Neuron (in vitro differentiated cells): ENCODE measurements at regions not wholly inside any gene's neighbourhood (a gene's known extent, or its start where the extent isn't known, plus 50 kb on each side); places are given as distances from the start of the nearest gene placed in this dataset.

ENCODE experiments used
- H2AFZ ChIP-seq: one replicate; pipeline ENCODE4 v1.6.1; 2013; ENCODE audit warnings: low read depth, mild to moderate bottlenecking, inconsistent platforms, low read length, moderate library complexity
- H3K27me3 ChIP-seq: one replicate; pipeline ENCODE4 v1.6.1; 2013; ENCODE audit warnings: low read length; ENCODE audit not compliant: insufficient read depth
- H3K36me3 ChIP-seq: one replicate; pipeline ENCODE4 v1.6.1; 2013; ENCODE audit warnings: low read length; ENCODE audit not compliant: insufficient read depth
- H3K4me1 ChIP-seq: one replicate; pipeline ENCODE4 v1.6.1; 2013; ENCODE audit warnings: low read length; ENCODE audit not compliant: insufficient read depth
- H3K4me3 ChIP-seq: 2 replicates; pipeline ENCODE4 v1.5.1; 2013; ENCODE audit warnings: mild to moderate bottlenecking, low read length, moderate library complexity
- H3K9me3 ChIP-seq: one replicate; pipeline ENCODE4 v1.6.1; 2013; ENCODE audit warnings: low read length

DNA sequence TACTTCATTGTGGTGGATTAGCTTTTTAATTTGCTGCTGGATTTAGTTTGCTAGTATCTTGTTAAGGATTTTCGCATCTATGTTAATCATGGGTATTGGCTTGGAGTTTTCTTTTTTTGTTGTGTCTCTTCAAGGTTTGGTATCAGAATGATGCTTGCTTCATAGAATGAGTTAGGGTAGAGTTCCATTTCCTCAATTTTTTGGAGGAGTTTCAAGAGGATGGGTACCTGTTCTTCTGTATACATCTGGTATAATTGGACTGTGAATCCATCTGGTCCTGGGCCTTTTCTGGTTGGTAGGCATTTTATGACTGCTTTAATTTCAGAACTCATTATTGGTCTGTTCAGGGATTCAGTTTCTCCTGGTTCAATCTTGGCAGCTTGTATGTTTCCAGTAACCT is 335.6 kb downstream of the EDEM1 start:
- no peak overlapping the region for H2AFZ ChIP-seq
- H3K36me3 ChIP-seq = no peaks in the 10 kb centered on the region
- H3K4me1 ChIP-seq = no peaks in the 10 kb centered on the region
- no peak overlapping the region for H3K4me3 ChIP-seq
- H3K27me3 ChIP-seq = no peaks in the 10 kb centered on the region
- no peaks in the 10 kb centered on the region for H3K9me3 ChIP-seq

DNA sequence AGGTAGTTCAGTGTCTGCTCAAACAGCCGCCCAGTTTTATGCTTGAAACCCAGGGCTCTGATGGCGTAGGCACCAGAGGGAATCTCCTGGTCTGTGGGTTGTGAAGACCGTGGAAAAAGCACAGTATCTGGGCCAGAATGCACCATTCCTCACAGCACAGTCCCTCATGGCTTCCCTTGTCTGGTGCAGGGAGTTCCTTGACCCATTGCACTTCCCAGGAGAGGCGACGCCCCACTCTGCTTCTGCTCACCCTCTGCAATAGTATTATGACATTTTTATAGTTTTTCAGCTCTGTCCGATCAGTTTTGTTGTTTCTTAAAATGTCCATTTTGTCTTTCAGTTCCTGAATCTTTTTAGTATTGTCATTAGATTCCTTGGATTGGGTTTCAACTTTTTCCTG is 343.5 kb downstream of the EDEM1 start:
- H3K4me3 ChIP-seq = no peak overlapping the region
- H3K9me3 ChIP-seq = no peaks in the 10 kb centered on the region
- H3K36me3 ChIP-seq = no peaks in the 10 kb centered on the region
- no peak overlapping the region for H2AFZ ChIP-seq
- H3K4me1 ChIP-seq = no peaks in the 10 kb centered on the region
- no peaks in the 10 kb centered on the region for H3K27me3 ChIP-seq

DNA sequence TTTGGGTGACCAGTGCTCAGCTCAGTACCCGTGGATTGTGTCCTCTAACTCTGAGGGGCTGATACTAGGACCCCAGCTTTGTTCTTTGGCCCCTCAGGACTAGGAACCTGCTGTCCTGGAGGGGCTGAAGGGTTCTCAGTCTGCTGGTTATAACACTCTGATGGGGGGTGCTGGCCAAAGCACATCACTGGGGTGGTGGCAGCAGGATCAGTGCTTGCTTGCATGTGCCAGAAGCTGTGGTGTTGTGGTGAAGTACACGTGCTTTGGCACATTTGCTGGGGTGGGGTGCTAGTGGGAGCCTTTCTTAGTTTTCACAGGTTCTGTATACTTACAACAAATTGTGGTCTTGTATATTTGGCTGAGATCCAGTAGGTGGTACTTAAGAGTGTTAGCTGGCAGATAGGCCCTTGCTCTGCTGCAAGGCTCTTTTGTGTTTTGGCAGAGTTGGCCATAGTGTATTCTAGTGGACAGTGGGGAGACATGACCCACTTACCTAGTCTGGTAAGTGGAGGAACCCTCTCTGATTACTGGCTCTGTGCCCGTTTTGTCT is 344.3 kb downstream of the EDEM1 start:
- Histone ChIP-seq H3K27me3 (no peaks in the 10 kb centered on the region), H2AFZ (no peak overlapping the region), H3K4me3 (no peak overlapping the region), H3K9me3 (no peaks in the 10 kb centered on the region), H3K4me1 (no peaks in the 10 kb centered on the region), H3K36me3 (no peaks in the 10 kb centered on the region)

DNA sequence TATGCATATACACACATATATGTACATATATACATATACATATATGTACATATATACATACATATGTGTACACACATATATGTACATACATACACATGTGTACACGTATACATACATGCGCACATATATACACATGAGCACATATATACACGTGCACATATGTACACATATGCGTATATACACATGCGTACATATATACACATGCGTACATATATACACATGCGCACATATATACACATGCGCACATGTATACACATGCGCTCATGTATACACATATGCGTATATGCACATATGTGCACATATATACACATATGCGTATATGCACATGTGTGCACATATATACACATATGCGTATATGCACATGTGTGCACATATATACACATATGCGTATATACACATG is 353.0 kb downstream of the EDEM1 start:
- Histone ChIP-seq H3K36me3 (no peaks in the 10 kb centered on the region), H3K4me1 (no peaks in the 10 kb centered on the region), H2AFZ (no peak overlapping the region), H3K27me3 (no peaks in the 10 kb centered on the region), H3K4me3 (no peak overlapping the region), H3K9me3 (no peaks in the 10 kb centered on the region)

DNA sequence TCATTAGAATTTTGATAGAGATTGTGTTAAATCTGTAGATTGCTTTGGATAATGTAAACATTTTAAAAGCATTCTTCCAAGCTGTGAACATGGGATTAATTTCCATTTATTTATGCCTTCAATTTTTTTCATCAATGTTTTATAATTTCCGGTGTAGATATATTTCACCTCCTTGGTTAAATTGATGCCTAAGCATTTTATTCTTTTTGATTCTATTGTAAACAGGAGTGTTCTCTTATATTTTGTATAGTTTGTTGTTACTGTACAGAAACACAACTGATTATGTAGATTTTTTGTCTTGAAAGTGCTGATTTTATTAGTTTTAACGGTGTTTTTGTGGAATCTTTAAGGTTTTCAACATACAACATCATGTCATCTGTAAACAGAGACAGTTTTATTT is 355.0 kb downstream of the EDEM1 start:
- Histone ChIP-seq H3K4me3 (no peak overlapping the region), H3K36me3 (no peaks in the 10 kb centered on the region), H3K27me3 (no peaks in the 10 kb centered on the region), H2AFZ (no peak overlapping the region), H3K4me1 (no peaks in the 10 kb centered on the region), H3K9me3 (no peaks in the 10 kb centered on the region)

DNA sequence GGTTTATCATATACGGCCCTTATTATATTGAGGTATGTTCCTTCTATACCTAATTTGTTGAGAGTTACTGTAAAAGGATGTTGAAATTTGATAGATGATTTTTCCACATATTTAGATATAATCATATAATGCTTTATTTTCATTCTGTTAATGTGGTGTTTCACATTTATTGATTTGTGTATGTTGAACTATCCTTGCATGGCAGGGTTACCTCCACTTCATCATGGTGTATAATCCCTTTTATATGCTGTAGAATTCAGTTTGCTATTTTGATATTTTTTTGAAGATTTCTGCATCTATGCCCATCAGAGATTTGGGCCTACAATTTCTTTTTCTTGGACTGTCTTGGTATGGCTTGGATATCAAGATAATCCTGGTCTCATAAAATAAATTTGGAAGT is 355.5 kb downstream of the EDEM1 start:
- Histone ChIP-seq H3K36me3 (no peaks in the 10 kb centered on the region), H3K27me3 (no peaks in the 10 kb centered on the region)

DNA sequence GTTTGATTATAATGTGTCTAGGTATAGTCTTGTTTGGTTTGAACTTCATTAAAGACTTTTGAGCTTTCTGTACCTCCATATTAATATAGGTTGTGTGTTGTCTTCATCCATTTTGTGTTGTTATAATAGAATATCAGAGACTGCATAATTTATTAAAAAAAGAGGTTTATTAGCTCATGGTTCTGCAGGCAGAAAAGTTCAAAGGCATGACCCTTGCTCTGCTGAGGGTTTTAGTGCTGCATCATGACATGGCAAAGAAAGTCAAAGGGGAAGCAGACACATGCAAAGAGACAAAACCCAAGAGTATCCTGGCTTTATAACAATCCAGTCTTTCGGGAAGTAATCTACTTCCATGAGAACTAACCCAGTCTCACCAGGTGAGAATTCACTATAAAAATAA is 358.2 kb downstream of the EDEM1 start:
- Histone ChIP-seq H3K27me3 (no peaks in the 10 kb centered on the region), H3K9me3 (no peaks in the 10 kb centered on the region), H3K4me3 (no peak overlapping the region), H2AFZ (no peak overlapping the region), H3K4me1 (no peaks in the 10 kb centered on the region), H3K36me3 (no peaks in the 10 kb centered on the region)

More for the DNA sequence above, 355.5 kb downstream of the EDEM1 start:
- Histone ChIP-seq H2AFZ (no peak overlapping the region), H3K4me1 (no peaks in the 10 kb centered on the region), H3K4me3 (no peak overlapping the region), H3K9me3 (no peaks in the 10 kb centered on the region)

DNA sequence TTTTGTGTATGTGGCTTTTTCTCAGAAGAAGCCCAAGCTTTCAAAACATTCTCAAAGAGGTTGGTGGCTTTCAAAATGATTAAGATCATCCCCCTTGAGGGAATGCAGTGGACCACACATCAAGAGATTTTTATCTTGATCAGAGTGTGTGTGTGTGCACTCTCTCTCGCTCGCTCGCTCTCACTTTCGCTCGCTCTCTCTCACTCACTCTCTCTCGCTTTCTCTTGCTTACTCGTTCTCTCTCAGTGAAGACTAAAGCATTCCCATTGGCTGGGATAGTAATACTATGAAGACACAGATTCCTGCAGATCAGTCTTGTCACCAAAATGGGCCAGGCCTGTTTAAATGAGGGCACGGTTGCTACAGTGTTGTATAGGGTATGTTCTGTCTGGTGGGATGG is 365.7 kb downstream of the EDEM1 start:
- Histone ChIP-seq H3K27me3 (no peaks in the 10 kb centered on the region), H2AFZ (no peak overlapping the region), H3K4me1 (no peaks in the 10 kb centered on the region), H3K9me3 (no peaks in the 10 kb centered on the region), H3K36me3 (no peaks in the 10 kb centered on the region), H3K4me3 (no peak overlapping the region)

DNA sequence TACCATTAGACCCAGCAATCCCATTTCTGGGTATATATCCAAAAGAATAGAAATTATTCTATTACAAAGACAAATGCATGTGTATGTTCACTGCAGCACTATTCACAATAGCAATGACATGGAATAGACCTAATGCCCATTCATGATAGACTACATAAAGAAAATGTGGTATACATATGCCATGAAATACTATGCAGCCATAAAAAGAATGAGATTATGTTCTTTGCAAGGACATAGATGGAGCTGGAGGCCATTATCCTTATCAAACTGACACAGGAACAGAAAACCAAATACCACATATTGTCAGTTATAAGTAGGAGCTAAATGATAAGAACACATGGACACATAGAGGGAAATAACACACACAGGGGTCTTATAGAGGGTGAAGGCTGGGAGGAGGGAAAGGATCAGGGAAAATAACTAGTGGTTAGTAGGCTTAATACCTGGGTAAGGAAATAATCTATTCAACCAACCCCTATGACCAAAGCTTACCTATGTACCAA is 366.8 kb downstream of the EDEM1 start:
- no peaks in the 10 kb centered on the region for H3K27me3 ChIP-seq
- H2AFZ ChIP-seq = no peak overlapping the region
- no peak overlapping the region for H3K4me3 ChIP-seq
- no peaks in the 10 kb centered on the region for H3K4me1 ChIP-seq
- H3K36me3 ChIP-seq = no peaks in the 10 kb centered on the region
- no peaks in the 10 kb centered on the region for H3K9me3 ChIP-seq

DNA sequence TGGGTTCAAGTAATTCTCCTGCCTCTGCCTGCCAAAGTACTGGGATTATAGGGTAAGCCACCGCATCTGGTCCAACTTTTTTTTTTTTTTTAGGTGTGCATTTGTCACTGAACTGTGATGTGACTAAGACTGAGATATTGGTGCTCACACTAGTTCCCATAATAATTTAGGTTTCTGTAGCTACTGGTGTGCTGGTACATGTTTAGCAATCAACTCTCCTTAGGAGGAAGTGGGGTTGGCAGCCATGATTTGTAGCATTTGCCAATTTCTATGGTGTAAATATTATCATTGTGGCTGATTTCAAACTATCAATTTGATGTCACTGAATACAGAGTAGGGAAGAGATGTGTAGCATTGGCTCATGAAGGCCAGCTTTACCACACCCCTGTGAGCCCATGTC is 372.7 kb downstream of the EDEM1 start:
- Histone ChIP-seq H3K4me3 (no peak overlapping the region), H3K27me3 (no peaks in the 10 kb centered on the region), H2AFZ (no peak overlapping the region), H3K36me3 (no peaks in the 10 kb centered on the region), H3K4me1 (no peaks in the 10 kb centered on the region), H3K9me3 (no peaks in the 10 kb centered on the region)

DNA sequence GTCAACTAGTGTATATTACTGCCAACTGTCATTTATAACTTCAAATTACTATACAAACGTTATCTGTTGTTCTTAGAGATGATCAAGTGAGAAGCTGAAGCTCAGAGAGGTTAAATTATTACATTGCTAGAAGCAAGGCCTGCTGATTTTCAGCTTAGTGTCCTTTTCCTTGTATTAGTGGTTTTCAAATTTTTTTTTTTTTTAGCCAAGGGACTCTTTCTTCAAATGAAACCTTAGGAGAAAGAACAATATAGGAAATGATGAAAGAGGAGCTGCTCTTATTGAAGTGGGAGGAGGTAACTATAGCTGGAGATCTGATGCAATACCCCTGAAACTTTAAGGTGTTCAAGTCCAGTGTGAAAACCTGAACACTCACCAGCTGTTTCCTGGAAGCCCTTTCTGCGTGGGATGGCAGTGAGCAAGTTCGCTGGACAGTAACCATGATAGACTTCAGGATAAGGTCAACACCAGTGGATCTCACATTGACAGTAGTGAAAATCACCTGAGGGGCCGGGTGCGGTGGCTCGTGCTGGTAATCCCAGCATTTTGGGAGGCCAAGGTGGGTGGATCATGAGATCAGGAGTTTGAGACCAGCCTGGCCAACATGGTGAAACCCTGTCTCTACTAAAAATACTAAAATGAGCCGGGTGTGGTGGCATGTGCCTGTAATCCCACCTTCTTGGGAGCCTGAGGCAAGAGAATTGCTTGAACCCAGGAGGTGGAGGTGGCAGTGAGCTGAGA is 376.2 kb downstream of the EDEM1 start:
- Histone ChIP-seq H3K27me3 (no peaks in the 10 kb centered on the region), H3K36me3 (no peaks in the 10 kb centered on the region), H3K9me3 (no peaks in the 10 kb centered on the region), H3K4me1 (no peaks in the 10 kb centered on the region), H2AFZ (no peak overlapping the region), H3K4me3 (no peak overlapping the region)

DNA sequence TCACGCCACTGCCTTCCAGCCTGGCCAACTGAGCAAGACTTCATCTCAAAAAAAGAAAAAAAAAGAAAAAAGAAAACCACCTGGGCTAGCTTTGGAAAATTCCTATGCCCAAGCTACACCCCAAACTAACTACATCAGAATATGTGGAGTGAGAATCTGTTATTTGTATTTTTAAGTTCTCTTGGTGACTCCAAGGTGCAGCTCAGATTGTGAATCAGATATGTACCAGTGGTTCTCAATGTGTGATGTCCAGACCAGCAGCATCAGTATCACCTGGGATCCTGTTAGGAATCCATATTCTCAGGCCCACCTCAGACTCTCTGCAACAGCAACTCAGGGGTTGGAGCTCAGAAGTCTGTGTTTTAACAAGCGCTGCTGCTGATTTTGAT is 376.8 kb downstream of the EDEM1 start:
- Histone ChIP-seq H3K4me1 (no peaks in the 10 kb centered on the region), H3K36me3 (no peaks in the 10 kb centered on the region), H3K9me3 (no peaks in the 10 kb centered on the region), H2AFZ (no peak overlapping the region), H3K4me3 (no peak overlapping the region), H3K27me3 (no peaks in the 10 kb centered on the region)

DNA sequence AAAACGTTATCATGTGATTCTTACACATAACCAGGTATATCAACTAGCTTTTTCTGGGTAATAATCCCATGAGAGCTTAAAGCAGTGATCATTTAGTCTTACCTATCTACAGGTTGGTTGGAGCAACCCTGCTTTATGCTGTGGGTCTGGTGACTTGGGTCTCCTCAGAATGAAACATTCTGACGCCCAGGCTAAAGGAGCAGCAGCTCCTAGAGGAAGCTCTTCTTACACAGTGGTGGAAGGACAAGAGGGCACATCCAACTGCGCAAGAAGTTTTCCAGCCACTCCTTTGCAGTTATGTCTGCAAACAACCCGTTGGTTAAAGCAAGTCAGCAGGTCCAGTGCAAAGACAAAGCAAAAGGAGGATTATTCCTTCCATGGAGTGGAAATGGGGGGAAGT is 377.5 kb downstream of the EDEM1 start:
- no peaks in the 10 kb centered on the region for H3K27me3 ChIP-seq
- no peaks in the 10 kb centered on the region for H3K36me3 ChIP-seq
- no peak overlapping the region for H3K4me3 ChIP-seq
- H3K4me1 ChIP-seq = no peaks in the 10 kb centered on the region
- H2AFZ ChIP-seq = no peak overlapping the region
- H3K9me3 ChIP-seq = no peaks in the 10 kb centered on the region

DNA sequence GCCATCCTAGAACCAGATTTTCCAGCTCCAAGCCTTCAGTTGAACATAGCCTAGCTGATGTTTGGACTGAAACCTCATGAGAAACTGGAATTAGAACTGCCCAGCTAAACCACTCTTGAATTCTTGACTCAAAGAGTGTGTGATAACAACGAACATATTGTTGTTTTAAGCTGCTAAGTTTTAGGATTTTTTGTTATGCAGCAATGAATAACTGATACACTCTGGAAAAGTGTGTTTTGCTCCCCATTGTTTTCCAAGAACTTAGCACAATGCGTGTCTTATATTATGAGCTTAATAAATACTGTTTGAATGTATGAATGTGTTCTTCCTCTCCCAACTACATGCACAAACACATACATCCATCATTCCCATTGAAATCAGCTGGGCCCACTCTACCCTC is 379.6 kb downstream of the EDEM1 start:
- Histone ChIP-seq H3K4me3 (no peak overlapping the region), H2AFZ (no peak overlapping the region), H3K27me3 (no peaks in the 10 kb centered on the region), H3K4me1 (no peaks in the 10 kb centered on the region), H3K36me3 (no peaks in the 10 kb centered on the region), H3K9me3 (no peaks in the 10 kb centered on the region)
